Hepatic stellate cell (primary cell): ENCODE measurements at regions not wholly inside any gene's neighbourhood (a gene's known extent, or its start where the extent isn't known, plus 50 kb on each side); places are given as distances from the start of the nearest gene placed in this dataset.

Experiments
- DNase-seq: peaks from one replicate; pipeline ENCODE4 v3.0.0; 2011; ENCODE audit warnings: low spot score

- DNase-seq = no peak
Observed at GRCh38 chr11:122176651-122177050, 60.6 kb upstream of the BLID start.

- DNase-seq = no peak
Observed at GRCh38 chr11:122175306-122175705, 59.3 kb upstream of the BLID start.

- DNase-seq = no peak
Observed at GRCh38 chr11:122173587-122173986, 57.6 kb upstream of the BLID start.

GRCh38 chr11:122173074-122173450, 57.0 kb upstream of the BLID start:
- DNase-seq = no peak

- no peak for DNase-seq
Observed at GRCh38 chr11:122172352-122173073, 56.5 kb upstream of the BLID start.

- peak; percentile 24 for DNase-seq
Observed at GRCh38 chr11:122170815-122171475, 54.9 kb upstream of the BLID start.

GRCh38 chr11:122168218-122168617, 52.2 kb upstream of the BLID start:
- no peak for DNase-seq

GRCh38 chr11:122167100-122167499, 51.1 kb upstream of the BLID start:
- DNase-seq = no peak

- DNase-seq = no peak
Observed at GRCh38 chr11:122165607-122166371, 49.8 kb upstream of the BLID start.
